ENCODE measurements at regions not wholly inside any gene's neighbourhood (a gene's known extent, or its start where the extent isn't known, plus 50 kb on each side); places are given as distances from the start of the nearest gene placed in this dataset.

GRCh38 chr9:32004431-32005076 lies 379.9 kb upstream of the ACO1 start:
- no peaks in the 10 kb centered on the region for H4K20me1 ChIP-seq (ENCODE audit: control insufficient read depth, insufficient read depth, low read depth, low read length)
- H3K9me2 ChIP-seq (replicated peaks; ENCODE audit: control insufficient read depth, low read length): no peaks in the 10 kb centered on the region
- H3K27ac ChIP-seq (ENCODE audit: low read depth, low read length): no peak overlapping the region
- no peaks in the 10 kb centered on the region for H3K9me3 ChIP-seq (ENCODE audit: control insufficient read depth, insufficient read depth, low read length)
- H3K4me3 ChIP-seq (ENCODE audit: low read length): no peak overlapping the region
- no peaks in the 10 kb centered on the region for H3F3A ChIP-seq (ENCODE audit: control insufficient read depth, insufficient read depth)
- H3K27me3 ChIP-seq (ENCODE audit: control insufficient read depth, low read length): no peaks in the 10 kb centered on the region
- H3K4me2 ChIP-seq (ENCODE audit: low read length): no peak overlapping the region
- no peaks in the 10 kb centered on the region for H3K4me1 ChIP-seq (ENCODE audit: control insufficient read depth, low read length)
- TF ChIP-seq EZH2phosphoT487 (IDR thresholded peaks at IDR 0.05; ENCODE audit: borderline replicate concordance, low read length): no peak
- TF ChIP-seq CTCF (IDR thresholded peaks at IDR 0.05; ENCODE audit: low read depth, low read length, poor library complexity, severe bottlenecking): no peak
- no peaks in the 10 kb centered on the region for H3K36me3 ChIP-seq (ENCODE audit: control insufficient read depth, low read length)
- no peaks in the 10 kb centered on the region for H3K79me2 ChIP-seq (ENCODE audit: control insufficient read depth, low read length)

DNA sequence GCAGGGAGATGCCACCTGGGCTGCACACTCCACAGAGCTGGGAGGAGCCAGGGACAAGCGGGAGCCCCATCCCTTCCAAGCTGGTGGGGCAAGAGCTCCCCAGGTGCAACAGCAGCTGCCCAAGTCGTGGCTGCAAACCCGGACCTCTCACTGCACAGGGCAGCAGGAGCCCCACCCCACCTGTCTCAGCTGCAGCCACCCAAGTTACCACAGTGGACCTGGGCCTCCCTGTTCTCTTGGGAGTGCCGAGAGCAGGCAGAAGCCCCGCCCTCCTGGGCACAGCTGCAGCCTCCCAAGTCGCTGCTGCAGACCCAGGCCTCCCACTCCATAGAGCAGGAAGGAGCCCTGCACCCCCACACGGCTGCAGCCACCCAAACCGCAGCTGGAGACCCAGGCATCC lies 374.1 kb upstream of the ACO1 start:
- Histone ChIP-seq H3K4me3 (ENCODE audit: low read length) (no peak overlapping the region), H3K79me2 (ENCODE audit: control insufficient read depth, low read length) (no peaks in the 10 kb centered on the region), H3K27ac (ENCODE audit: low read depth, low read length) (no peak overlapping the region), H3K27me3 (ENCODE audit: control insufficient read depth, low read length) (no peaks in the 10 kb centered on the region), H3F3A (ENCODE audit: control insufficient read depth, insufficient read depth) (no peaks in the 10 kb centered on the region), H3K9me3 (ENCODE audit: control insufficient read depth, insufficient read depth, low read length) (no peaks in the 10 kb centered on the region), H3K36me3 (ENCODE audit: control insufficient read depth, low read length) (no peaks in the 10 kb centered on the region), H3K4me1 (ENCODE audit: control insufficient read depth, low read length) (no peaks in the 10 kb centered on the region), H3K4me2 (ENCODE audit: low read length) (no peak overlapping the region), H3K9me2 (replicated peaks; ENCODE audit: control insufficient read depth, low read length) (no peaks in the 10 kb centered on the region), H4K20me1 (ENCODE audit: control insufficient read depth, insufficient read depth, low read depth, low read length) (no peaks in the 10 kb centered on the region)
- TF ChIP-seq CTCF (IDR thresholded peaks at IDR 0.05; ENCODE audit: low read depth, low read length, poor library complexity, severe bottlenecking): no peak
- no peak for TF ChIP-seq EZH2phosphoT487 (IDR thresholded peaks at IDR 0.05; ENCODE audit: borderline replicate concordance, low read length)

GRCh38 chr9:32011049-32011448 lies 373.4 kb upstream of the ACO1 start:
- Histone ChIP-seq H3K4me3 (ENCODE audit: low read length) (no peak overlapping the region), H3K27ac (ENCODE audit: low read depth, low read length) (no peak overlapping the region)
- no peak for TF ChIP-seq CTCF (IDR thresholded peaks at IDR 0.05; ENCODE audit: low read depth, low read length, poor library complexity, severe bottlenecking)
- no peak for TF ChIP-seq EZH2phosphoT487 (IDR thresholded peaks at IDR 0.05; ENCODE audit: borderline replicate concordance, low read length)

More at GRCh38 chr9:32011049-32011448, 373.4 kb upstream of the ACO1 start:
- no peaks in the 10 kb centered on the region for H3K9me2 ChIP-seq (replicated peaks; ENCODE audit: control insufficient read depth, low read length)
- no peaks in the 10 kb centered on the region for H3K9me3 ChIP-seq (ENCODE audit: control insufficient read depth, insufficient read depth, low read length)
- no peaks in the 10 kb centered on the region for H3K27me3 ChIP-seq (ENCODE audit: control insufficient read depth, low read length)
- no peaks in the 10 kb centered on the region for H3K36me3 ChIP-seq (ENCODE audit: control insufficient read depth, low read length)
- H3K79me2 ChIP-seq (ENCODE audit: control insufficient read depth, low read length): no peaks in the 10 kb centered on the region
- no peaks in the 10 kb centered on the region for H4K20me1 ChIP-seq (ENCODE audit: control insufficient read depth, insufficient read depth, low read depth, low read length)
- no peak overlapping the region for H3K4me2 ChIP-seq (ENCODE audit: low read length)
- H3F3A ChIP-seq (ENCODE audit: control insufficient read depth, insufficient read depth): no peaks in the 10 kb centered on the region
- no peaks in the 10 kb centered on the region for H3K4me1 ChIP-seq (ENCODE audit: control insufficient read depth, low read length)

Data from DOHH2 (cell line).